Esophagus muscularis mucosa (tissue), 3 donors: ENCODE measurements at regions not wholly inside any gene's neighbourhood (a gene's known extent, or its start where the extent isn't known, plus 50 kb on each side); places are given as distances from the start of the nearest gene placed in this dataset.

ENCODE experiments used
- POLR2A ChIP-seq: fragments of 450-650 bp; IDR thresholded peaks from one replicate; pipeline ENCODE4 v1.6.1; 2017; ENCODE audit warnings: antibody characterized with exemption, moderate library complexity, mild to moderate bottlenecking, low read depth
- TF ChIP-seq, protein P1 (sequence below), 3 experiments: fragments of 200-600 bp in 2 of 3; fragments of 450-650 bp in 1 of 3; sonication (generic) in 2 of 3; IDR thresholded peaks; one replicate each; pipeline ENCODE4 v1.5.1; 2017 to 2019; ENCODE audit warnings: antibody characterized with exemption in 3 of 3, mild to moderate bottlenecking in 2 of 3, moderate library complexity in 1 of 3

DNA sequence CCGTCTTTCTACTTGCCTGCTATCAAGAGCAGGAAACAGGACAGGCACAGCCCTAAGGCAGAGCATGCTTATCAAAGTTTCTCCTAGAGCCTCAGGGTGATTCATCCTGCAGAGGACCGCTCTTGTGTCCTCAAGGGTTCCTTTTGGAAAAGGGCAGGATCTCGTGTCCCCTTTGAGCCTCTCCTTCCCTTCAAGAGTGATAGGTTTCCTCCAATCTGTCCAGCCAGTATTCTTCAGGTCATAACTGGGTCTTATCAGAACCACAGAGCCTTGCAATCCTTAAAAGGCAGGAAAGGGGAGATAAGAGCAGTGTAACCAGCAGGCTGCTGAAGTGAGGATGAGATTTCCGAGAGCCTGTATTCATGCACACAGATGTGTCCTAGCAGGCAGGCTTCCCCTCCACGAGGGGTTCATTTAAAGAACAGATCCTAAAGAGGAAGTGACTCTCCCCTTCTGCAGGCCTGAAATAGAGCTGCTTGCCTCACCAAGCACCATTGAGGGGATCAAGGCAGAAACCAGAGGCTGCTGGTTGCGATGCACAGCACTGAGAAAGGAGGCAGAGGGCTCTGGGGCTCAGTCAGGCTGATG, 90.5 kb upstream of the SVIL start:
- TF ChIP-seq, protein P1, sequence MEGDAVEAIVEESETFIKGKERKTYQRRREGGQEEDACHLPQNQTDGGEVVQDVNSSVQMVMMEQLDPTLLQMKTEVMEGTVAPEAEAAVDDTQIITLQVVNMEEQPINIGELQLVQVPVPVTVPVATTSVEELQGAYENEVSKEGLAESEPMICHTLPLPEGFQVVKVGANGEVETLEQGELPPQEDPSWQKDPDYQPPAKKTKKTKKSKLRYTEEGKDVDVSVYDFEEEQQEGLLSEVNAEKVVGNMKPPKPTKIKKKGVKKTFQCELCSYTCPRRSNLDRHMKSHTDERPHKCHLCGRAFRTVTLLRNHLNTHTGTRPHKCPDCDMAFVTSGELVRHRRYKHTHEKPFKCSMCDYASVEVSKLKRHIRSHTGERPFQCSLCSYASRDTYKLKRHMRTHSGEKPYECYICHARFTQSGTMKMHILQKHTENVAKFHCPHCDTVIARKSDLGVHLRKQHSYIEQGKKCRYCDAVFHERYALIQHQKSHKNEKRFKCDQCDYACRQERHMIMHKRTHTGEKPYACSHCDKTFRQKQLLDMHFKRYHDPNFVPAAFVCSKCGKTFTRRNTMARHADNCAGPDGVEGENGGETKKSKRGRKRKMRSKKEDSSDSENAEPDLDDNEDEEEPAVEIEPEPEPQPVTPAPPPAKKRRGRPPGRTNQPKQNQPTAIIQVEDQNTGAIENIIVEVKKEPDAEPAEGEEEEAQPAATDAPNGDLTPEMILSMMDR (IDR thresholded peaks at IDR 0.05) = no peak
- no peak for TF ChIP-seq POLR2A
